Transverse colon (tissue), 3 donors: ENCODE measurements at regions not wholly inside any gene's neighbourhood (a gene's known extent, or its start where the extent isn't known, plus 50 kb on each side); places are given as distances from the start of the nearest gene placed in this dataset.

Experiments
- POLR2A ChIP-seq: fragments of 450-650 bp; IDR thresholded peaks from one replicate; pipeline ENCODE4 v1.6.1; 2016; ENCODE audit warnings: antibody characterized with exemption, mild to moderate bottlenecking, moderate library complexity
- TF ChIP-seq, protein P1 (sequence below), 5 experiments: fragments of 200-600 bp in 3 of 5; fragments of 450-650 bp in 2 of 5; sonication (generic) in 3 of 5; IDR thresholded peaks; 1 replicate in 2 of 5; 2 replicates in 3 of 5; pipeline ENCODE4 v1.5.1; 2016 to 2017; ENCODE audit warnings: antibody characterized with exemption in 5 of 5, inconsistent platforms in 3 of 5, mild to moderate bottlenecking in 2 of 5, moderate library complexity in 1 of 5

DNA sequence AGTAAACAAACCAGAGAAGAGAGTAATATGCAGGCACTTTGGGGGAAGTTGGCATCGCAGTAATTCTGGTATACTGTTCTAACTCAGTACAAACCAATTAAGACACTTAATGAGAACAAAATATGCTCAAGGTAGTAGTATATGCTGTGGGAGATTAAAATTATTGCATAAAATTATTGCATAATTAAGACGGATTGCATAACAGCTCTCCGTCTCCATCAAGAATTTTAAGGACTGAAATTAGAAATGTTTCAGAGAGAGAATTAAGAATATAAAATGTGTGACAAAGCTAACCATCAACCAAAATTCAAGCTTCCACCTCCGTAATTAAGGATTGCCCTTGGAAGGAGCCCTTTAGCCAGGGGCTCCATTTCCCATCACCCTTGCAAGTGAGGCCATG, 428.5 kb downstream of the ETS1 start:
- TF ChIP-seq, protein P1, sequence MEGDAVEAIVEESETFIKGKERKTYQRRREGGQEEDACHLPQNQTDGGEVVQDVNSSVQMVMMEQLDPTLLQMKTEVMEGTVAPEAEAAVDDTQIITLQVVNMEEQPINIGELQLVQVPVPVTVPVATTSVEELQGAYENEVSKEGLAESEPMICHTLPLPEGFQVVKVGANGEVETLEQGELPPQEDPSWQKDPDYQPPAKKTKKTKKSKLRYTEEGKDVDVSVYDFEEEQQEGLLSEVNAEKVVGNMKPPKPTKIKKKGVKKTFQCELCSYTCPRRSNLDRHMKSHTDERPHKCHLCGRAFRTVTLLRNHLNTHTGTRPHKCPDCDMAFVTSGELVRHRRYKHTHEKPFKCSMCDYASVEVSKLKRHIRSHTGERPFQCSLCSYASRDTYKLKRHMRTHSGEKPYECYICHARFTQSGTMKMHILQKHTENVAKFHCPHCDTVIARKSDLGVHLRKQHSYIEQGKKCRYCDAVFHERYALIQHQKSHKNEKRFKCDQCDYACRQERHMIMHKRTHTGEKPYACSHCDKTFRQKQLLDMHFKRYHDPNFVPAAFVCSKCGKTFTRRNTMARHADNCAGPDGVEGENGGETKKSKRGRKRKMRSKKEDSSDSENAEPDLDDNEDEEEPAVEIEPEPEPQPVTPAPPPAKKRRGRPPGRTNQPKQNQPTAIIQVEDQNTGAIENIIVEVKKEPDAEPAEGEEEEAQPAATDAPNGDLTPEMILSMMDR (IDR thresholded peaks at IDR 0.05), result no peak
- TF ChIP-seq POLR2A, result no peak
